Umbilical cord (tissue), 1 donor: ENCODE measurements at regions not wholly inside any gene's neighbourhood (a gene's known extent, or its start where the extent isn't known, plus 50 kb on each side); places are given as distances from the start of the nearest gene placed in this dataset.

Source experiments
- DNase-seq: peaks from one replicate; pipeline ENCODE4 v3.0.0-alpha.2; 2015; ENCODE audit warnings: low spot score

DNA sequence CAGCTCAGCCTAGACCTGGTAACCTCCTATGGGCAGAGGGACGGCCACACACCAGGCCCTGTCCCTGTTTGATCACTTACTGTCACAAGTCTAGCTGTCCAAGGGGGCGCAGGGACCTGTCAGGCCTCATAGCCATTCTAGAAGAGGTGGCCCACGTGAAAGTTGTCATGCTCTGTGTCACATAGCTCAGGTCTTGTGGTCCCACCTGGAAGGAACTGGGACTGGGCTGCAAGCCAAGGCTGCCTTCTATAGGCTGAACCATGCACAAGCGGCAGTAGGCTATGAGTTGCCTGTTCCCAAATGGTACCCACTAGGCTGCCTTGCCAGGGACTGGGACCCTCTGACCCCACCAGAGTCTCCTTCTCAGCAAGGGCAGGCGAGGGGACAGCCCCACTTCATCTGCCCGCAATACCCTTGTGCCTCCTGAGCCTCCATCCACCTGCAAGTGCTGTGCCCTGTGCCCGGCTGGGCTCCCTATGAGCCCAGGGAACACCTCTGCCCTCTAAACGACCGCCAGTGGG lies 177.5 kb downstream of the ANAPC1 start:
- no peak for DNase-seq

DNA sequence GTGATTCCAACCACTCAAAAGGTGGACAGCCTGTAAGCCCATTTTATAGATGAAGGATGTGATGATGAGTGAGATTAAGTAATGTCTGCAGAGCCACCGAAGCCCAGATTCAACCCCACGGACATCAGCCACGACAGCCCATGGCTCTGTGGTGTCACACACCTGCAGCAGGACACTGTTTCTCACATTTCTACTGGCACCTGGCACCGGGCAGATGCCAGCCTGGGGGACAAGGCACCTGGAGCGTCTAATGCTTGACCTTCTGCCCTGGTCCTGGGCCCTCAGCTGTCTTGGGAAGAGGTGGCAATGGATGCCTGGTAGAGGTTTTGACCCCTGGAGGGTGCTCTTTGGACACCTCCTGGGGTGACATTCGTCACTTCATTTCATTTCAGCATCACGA lies 176.3 kb downstream of the ANAPC1 start:
- no peak for DNase-seq

DNA sequence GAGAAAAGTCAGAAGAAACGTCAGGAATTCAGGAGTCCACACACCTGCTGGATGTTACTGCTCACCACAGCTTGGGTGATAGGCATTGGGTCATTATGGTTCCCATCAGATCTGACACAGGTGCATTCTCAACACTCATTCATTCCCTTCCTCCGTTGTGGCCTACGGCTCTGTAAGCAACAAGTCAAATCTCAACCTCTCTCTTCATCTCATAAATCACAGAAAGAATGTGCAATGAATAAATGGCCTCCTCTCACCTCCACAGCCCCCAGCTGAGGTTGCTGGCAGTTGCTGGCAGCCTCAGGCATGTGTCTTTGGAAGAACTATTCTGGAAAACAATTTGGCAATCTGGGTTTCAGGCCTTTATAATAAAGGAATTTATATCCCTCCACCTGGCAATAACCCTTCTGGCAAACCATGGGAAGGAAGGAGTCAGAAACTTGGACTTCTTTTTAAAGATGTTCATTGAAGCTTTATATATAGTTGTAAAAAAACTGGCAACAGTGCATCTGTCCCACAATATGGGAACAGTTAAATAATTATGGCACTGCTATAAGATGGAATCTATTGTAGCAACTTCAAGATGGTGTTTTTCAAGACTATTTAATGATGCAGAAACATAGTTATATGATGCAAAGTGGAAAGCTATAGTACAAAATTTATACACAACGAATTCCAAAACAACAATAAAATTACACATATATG lies 175.4 kb downstream of the ANAPC1 start:
- no peak for DNase-seq

DNA sequence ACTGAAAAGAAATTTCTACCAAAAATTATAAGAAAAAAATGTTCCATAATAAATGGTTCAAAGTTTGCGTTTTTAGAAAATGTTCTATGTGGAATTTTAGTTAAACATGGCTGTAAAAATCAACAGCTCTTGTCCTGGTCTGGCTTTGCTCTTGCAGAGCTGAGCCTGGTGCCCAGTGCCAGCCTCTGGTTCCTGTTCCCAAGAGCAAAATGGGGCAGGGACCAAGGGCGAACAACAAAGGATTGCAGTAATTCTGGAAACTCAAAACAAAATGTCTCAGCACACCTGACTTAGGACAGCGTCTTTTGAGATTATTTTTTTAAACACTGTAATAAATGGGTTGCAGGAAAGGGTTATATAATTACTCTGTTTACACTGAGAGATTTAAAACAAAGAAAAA lies 174.7 kb downstream of the ANAPC1 start:
- no peak for DNase-seq

DNA sequence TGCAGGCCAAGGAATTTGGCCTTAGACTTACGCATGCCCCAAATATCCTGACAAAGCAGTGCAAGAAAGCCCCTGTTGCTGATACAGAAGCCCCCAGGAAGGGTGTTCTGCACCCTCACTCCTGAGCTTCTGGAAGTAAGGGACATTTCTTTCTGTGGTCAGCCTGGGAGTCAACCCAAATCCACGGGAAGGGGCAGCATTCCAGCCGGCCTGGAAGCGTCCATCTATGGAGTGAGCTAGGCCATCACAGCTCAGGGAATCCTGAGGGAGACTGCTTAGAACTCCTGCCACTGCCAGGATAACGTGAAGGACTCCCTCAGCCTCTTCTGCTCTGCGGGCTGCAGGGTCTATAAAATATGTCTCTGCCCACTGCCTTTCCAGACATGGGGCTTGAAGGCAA lies 173.9 kb downstream of the ANAPC1 start:
- no peak for DNase-seq

DNA sequence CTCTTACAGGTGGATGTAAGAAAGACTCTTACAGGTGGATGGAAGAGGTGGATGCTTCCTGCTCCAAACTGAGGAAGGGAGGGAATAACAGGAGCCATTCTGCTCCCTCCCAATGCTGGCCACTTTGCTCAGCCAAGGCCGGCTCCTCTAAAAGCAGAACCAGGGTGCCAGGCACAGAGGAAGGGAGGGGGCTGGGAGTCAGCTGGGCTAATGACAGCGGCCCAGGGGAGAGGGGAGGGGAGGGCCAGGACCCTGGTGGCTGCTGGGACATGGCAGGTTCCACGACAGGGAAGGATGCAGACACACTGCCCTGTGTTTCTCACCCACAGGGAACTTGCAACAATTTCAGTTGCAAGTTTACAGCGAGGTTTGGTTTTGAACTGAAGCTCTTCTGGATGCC lies 173.4 kb downstream of the ANAPC1 start:
- no peak for DNase-seq

DNA sequence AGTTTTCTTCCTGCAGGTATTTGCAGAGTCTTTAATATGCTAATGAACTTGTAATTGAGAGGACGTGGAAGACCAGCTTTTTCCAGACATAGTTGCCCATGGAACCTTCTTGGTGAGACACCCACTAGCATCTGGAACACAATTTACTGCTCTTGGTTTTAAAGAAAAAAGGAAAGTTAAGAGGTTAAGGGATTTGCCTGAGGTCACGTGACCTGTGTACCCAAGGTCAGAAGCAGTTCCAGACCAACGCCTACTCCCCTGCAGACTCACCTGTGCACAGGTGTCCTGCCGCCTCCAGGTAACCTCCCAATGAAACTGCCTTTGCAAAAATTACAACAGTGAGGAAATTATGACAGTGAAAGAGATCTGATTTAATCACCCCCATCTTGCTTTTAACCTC lies 172.7 kb downstream of the ANAPC1 start:
- no peak for DNase-seq

DNA sequence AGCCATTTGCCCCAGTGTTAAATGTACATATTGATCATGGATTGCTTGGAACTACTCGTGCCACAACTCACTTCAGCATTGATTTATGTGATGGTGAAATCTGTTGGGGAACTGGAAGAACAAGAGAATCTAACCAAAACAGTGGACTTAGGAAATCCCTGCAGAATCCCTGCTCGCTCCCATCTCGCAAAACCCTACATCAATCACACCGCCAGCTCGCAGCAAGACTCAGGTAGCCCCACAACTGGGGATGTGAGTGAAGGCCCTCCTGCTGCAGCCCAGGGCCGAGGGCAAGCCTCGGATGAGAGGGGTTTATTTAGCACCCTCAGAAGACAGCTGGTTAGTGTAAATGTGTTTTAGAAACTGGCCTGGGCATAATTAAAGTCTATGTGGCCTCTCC lies 171.6 kb downstream of the ANAPC1 start:
- no peak for DNase-seq

DNA sequence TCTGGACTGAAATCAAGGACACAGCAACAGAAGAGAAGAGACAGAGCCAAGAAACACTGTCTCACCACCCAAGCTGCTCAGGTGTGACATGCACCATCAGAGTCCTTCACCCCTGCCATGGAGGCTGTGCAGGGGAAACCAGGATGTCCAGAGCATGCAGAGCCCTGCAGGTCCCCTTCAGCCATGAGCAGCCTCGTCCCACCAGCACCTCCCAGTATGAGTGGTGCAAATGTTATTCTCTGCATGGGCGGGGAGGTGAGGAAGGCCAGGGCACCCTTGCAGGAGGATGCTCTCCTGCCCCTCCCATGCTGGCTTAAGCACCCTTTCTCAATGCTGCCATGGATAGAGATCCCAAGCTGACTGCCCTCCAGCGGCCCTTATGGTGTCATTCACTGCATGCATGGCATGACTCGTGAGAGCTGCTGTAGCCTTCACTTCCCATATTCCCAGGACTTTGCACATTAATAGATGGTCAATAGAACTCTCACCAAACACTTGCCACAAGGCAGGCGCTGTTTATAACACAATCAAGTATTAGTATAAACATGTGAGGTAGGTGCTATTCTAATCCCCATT lies 171.0 kb downstream of the ANAPC1 start:
- DNase-seq: no peak

DNA sequence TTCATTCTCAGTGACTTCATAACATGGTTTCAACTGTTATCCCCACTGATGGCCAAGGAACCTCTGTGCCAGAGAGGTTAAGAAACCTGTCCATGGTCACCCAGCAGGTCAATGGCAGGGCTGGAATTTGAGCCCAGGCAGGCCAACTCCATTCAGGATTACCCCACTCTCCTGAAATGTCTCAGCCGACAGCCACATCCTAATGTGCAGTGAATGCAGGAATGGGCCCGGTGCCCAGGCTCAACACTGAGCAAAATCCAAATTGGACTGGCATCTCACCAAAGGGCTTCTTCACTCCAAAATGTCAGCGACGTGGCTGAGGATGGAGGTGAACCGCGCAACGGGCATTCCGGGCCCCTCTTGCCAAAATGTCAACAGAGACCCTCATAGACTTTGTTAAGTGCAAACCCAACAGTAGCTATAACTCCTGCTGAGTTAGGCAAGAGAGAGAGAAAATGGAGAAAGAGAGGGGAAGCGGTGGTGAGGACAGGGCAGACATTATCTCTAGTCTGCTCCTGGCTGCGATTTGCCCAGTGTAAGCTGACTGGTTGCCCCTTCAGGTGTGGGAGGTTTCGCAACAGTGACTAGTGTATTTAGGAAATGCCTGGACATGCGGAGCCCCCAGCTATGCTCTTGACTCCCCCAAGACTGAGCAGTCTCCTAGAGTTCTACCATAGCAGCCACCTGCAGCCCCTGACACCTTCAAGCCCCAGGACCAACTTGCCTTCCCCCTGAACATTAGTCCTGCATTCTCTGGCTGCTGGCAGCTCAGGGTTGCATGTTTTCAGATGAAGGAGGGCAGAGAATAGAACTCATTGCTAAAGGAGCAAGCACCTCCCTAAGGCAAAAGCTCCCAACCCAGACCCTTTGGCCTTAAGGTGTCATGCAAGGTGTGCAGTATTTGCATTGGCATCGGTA lies 167.7 kb downstream of the ANAPC1 start:
- no peak for DNase-seq

DNA sequence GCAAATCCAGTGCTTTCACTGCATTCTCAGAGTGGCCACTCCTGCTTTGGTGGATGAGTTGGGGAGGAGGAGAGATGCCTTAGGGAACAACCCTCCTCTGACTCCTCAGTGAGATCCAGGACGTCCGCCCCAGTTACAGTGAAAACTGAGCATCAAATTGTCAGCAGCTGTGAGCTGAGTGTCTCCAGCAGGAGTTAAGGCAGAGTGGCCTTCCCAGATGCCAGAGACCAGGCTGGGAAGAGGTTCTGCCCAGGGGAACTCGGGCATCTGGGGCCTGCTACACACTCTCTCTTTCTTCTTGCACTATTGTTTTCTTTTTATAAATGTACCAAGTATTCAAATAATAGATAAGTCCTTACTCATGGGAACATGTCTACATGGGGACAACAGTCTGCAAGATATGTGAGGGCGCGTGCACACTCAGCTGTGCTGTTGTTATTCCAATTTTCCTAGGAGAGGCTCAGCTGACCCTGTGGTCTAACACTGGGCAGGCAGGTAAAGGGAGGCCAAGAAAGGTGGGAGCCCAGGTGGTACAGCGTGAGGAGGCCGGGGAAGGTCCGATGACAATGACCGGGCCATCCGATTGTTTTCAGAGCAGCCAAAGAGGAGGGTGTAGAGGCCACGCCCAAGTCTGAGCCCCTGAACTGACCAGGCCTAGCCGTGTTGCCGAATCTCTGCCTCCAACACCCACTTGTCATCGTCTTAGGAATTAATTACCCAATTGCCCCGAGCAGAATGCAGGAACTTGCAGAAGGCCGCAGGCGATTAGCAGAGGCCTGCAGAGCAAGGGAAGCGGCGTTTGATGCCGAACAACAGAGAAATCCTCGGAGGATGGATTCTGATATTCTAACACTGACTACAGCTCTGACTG lies 166.9 kb downstream of the ANAPC1 start:
- peak; percentile 30 for DNase-seq
